HEK293T (cell line): ENCODE measurements at regions not wholly inside any gene's neighbourhood (a gene's known extent, or its start where the extent isn't known, plus 50 kb on each side); places are given as distances from the start of the nearest gene placed in this dataset.

ENCODE experiments used
- BHLHE40 ChIP-seq: fragments of 450-650 bp; IDR thresholded peaks from 2 replicates; pipeline ENCODE4 v1.6.1; 2016; ENCODE audit warnings: mild to moderate bottlenecking, moderate library complexity, borderline replicate concordance
- FOXM1 ChIP-seq: fragments of 450-650 bp; IDR thresholded peaks from 2 replicates; pipeline ENCODE4 v1.6.1; 2017; ENCODE audit warnings: mild to moderate bottlenecking, borderline replicate concordance
- HDGF ChIP-seq: fragments of 450-650 bp; IDR thresholded peaks from 2 replicates; pipeline ENCODE4 v1.6.1; 2017; ENCODE audit warnings: antibody characterized with exemption, borderline replicate concordance
- LEF1 ChIP-seq: fragments of 450-650 bp; IDR thresholded peaks from 2 replicates; pipeline ENCODE4 v1.6.1; 2017; ENCODE audit warnings: mild to moderate bottlenecking, borderline replicate concordance
- PKNOX1 ChIP-seq: fragments of 450-650 bp; IDR thresholded peaks from 2 replicates; pipeline ENCODE4 v1.6.1; 2016
- SUZ12 ChIP-seq: fragments of 450-650 bp; IDR thresholded peaks from 2 replicates; pipeline ENCODE4 v1.6.1; 2016; ENCODE audit warnings: mild to moderate bottlenecking

DNA sequence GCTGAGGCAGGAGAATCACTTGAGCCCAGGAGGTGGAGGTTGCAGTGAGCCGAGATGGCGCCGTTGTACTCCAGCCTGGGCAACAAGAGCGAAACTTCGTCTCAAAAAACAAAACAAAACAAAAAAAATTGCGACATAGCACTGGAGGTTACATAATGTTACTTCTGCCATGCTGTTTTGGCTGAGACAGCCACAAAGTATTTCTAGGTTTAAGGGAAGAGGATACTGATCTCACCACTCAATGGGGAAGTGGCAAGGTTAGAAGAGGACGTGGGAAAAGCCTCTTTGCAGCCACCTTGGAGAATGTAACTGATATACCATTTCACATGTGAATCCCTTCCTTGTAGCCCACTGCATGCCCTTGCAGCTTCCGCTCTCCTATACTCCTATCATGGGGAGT, 131.2 kb upstream of the NLRP1 start:
- TF ChIP-seq LEF1, result no peak
- no peak for TF ChIP-seq SUZ12
- TF ChIP-seq BHLHE40, result no peak
- no peak for TF ChIP-seq HDGF
- TF ChIP-seq PKNOX1, result no peak
- TF ChIP-seq FOXM1, result no peak
